DOHH2 (cell line): ENCODE measurements at regions not wholly inside any gene's neighbourhood (a gene's known extent, or its start where the extent isn't known, plus 50 kb on each side); places are given as distances from the start of the nearest gene placed in this dataset.
A peak's percentile ranks its signal among the peaks of the same experiment; 100 is the strongest.

Source experiments
- H3F3A ChIP-seq: fragments of 200-600 bp; sonication (generic), shearing (Covaris generic); 2 replicates; pipeline ENCODE4 v1.6.0; 2016; ENCODE audit warnings: antibody characterized with exemption, mild to moderate bottlenecking; ENCODE audit not compliant: control insufficient read depth, insufficient read depth
- H3K27ac ChIP-seq: fragments of 200-600 bp; sonication (generic); 2 replicates; pipeline ENCODE4 v1.5.1; 2014; ENCODE audit warnings: low read depth, mild to moderate bottlenecking, low read length, moderate library complexity
- H3K27me3 ChIP-seq: fragments of 200-600 bp; sonication (generic); 2 replicates; pipeline ENCODE4 v1.6.1; 2014; ENCODE audit warnings: mild to moderate bottlenecking, low read length, mixed read lengths; ENCODE audit not compliant: control insufficient read depth
- H3K36me3 ChIP-seq: fragments of 200-600 bp; sonication (generic); 2 replicates; pipeline ENCODE4 v1.6.1; 2014; ENCODE audit warnings: mild to moderate bottlenecking, low read length, moderate library complexity, mixed read lengths; ENCODE audit not compliant: control insufficient read depth
- H3K4me1 ChIP-seq: fragments of 200-600 bp; sonication (generic); 2 replicates; pipeline ENCODE4 v1.6.1; 2014; ENCODE audit warnings: mild to moderate bottlenecking, low read length, mixed read lengths; ENCODE audit not compliant: control insufficient read depth
- H3K4me2 ChIP-seq: fragments of 200-600 bp; sonication (generic); 2 replicates; pipeline ENCODE4 v1.6.0; 2014; ENCODE audit warnings: mild to moderate bottlenecking, low read length, moderate library complexity
- H3K4me3 ChIP-seq: fragments of 200-600 bp; sonication (generic); 2 replicates; pipeline ENCODE4 v1.5.1; 2014; ENCODE audit warnings: mild to moderate bottlenecking, low read length, mixed read lengths
- H3K79me2 ChIP-seq: fragments of 200-600 bp; sonication (generic); 2 replicates; pipeline ENCODE4 v1.6.1; 2014; ENCODE audit warnings: mild to moderate bottlenecking, low read length, mixed read lengths; ENCODE audit not compliant: control insufficient read depth
- H3K9me2 ChIP-seq: fragments of 200-600 bp; sonication (generic); replicated peaks from 2 replicates; pipeline ENCODE4 v1.6.1; 2014; ENCODE audit warnings: mild to moderate bottlenecking, low read length, mixed read lengths; ENCODE audit not compliant: control insufficient read depth
- H3K9me3 ChIP-seq: fragments of 200-600 bp; sonication (generic); 2 replicates; pipeline ENCODE4 v1.6.1; 2014; ENCODE audit warnings: antibody characterized with exemption, low read length, mixed read lengths; ENCODE audit not compliant: control insufficient read depth, insufficient read depth
- H4K20me1 ChIP-seq: fragments of 200-600 bp; sonication (generic); 2 replicates; pipeline ENCODE4 v1.6.0; 2014; ENCODE audit warnings: low read depth, mild to moderate bottlenecking, antibody characterized with exemption, low read length, moderate library complexity; ENCODE audit not compliant: control insufficient read depth, insufficient read depth
- CTCF ChIP-seq: fragments of 200-600 bp; sonication (generic); IDR thresholded peaks from one replicate; pipeline ENCODE4 v1.5.1; 2014; ENCODE audit warnings: antibody characterized with exemption, mild to moderate bottlenecking, low read depth, low read length; ENCODE audit not compliant: poor library complexity, severe bottlenecking
- EZH2phosphoT487 ChIP-seq: fragments of 200-600 bp; sonication (generic); IDR thresholded peaks from 2 replicates; pipeline ENCODE4 v1.6.1; 2017; ENCODE audit warnings: borderline replicate concordance, mild to moderate bottlenecking, antibody characterized with exemption, low read length, moderate library complexity, mixed read lengths

- H3K27me3 ChIP-seq = no peaks in the 10 kb centered on the region
- H3K79me2 ChIP-seq = no peaks in the 10 kb centered on the region
- H3F3A ChIP-seq = no peaks in the 10 kb centered on the region
- H4K20me1 ChIP-seq = no peaks in the 10 kb centered on the region
- no peak overlapping the region for H3K27ac ChIP-seq
- no peak overlapping the region for H3K4me2 ChIP-seq
- TF ChIP-seq CTCF (no peak), EZH2phosphoT487 (no peak)
- no peaks in the 10 kb centered on the region for H3K9me3 ChIP-seq
- no peaks in the 10 kb centered on the region for H3K36me3 ChIP-seq
- no peaks in the 10 kb centered on the region for H3K9me2 ChIP-seq
- H3K4me1 ChIP-seq = peaks cover 10% of the 10 kb centered on the region; the same call in 1 of the 2 replicates
- H3K4me3 ChIP-seq = no peak overlapping the region
These were observed 430.6 kb upstream of the VRK2 start for GRCh38 chr2:57615855-57616556.

- H3K4me2 ChIP-seq = peak overlapping the region; percentile 18; the same call in 1 of the 2 replicates
- no peaks in the 10 kb centered on the region for H3K36me3 ChIP-seq
- no peak for TF ChIP-seq EZH2phosphoT487
- TF ChIP-seq CTCF = no peak
- H4K20me1 ChIP-seq = no peaks in the 10 kb centered on the region
- no peaks in the 10 kb centered on the region for H3K27me3 ChIP-seq
- H3K27ac ChIP-seq = peak overlapping the region; percentile 4; the same call in 1 of the 2 replicates
- no peaks in the 10 kb centered on the region for H3K9me2 ChIP-seq
- no peaks in the 10 kb centered on the region for H3F3A ChIP-seq
- H3K9me3 ChIP-seq = no peaks in the 10 kb centered on the region
- H3K79me2 ChIP-seq = no peaks in the 10 kb centered on the region
- H3K4me3 ChIP-seq = no peak overlapping the region
- H3K4me1 ChIP-seq = peaks cover 10% of the 10 kb centered on the region; the same call in 1 of the 2 replicates
These were observed 429.3 kb upstream of the VRK2 start for GRCh38 chr2:57617318-57617717.

GRCh38 chr2:57621122-57621663 lies 425.4 kb upstream of the VRK2 start:
- H3K9me2 ChIP-seq = no peaks in the 10 kb centered on the region
- H3K9me3 ChIP-seq = no peaks in the 10 kb centered on the region
- no peaks in the 10 kb centered on the region for H3F3A ChIP-seq
- no peak overlapping the region for H3K4me3 ChIP-seq
- no peak overlapping the region for H3K27ac ChIP-seq
- H3K4me2 ChIP-seq = no peak overlapping the region
- no peaks in the 10 kb centered on the region for H4K20me1 ChIP-seq
- TF ChIP-seq CTCF (no peak), EZH2phosphoT487 (no peak)
- no peaks in the 10 kb centered on the region for H3K79me2 ChIP-seq
- H3K4me1 ChIP-seq = peaks cover 10% of the 10 kb centered on the region; the same call in 1 of the 2 replicates
- no peaks in the 10 kb centered on the region for H3K27me3 ChIP-seq
- H3K36me3 ChIP-seq = no peaks in the 10 kb centered on the region
